DND-41 (cell line): ENCODE measurements at regions not wholly inside any gene's neighbourhood (a gene's known extent, or its start where the extent isn't known, plus 50 kb on each side); places are given as distances from the start of the nearest gene placed in this dataset.

Source experiments
- ATAC-seq: fragments of 200-7000 bp; cut with Tn5 transposase; 3 replicates; pipeline ENCODE4 v1.9.1; 2021; ENCODE audit warnings: low read depth; ENCODE audit not compliant: insufficient read depth
- DNase-seq: peaks from one replicate; pipeline ENCODE4 v3.0.0-alpha.2; 2020
- H2AFZ ChIP-seq: 2 replicates; pipeline ENCODE4 v1.6.0; 2012; ENCODE audit warnings: low read depth, low read length
- H3K27ac ChIP-seq: 2 replicates; pipeline ENCODE4 v1.5.1; 2012; ENCODE audit warnings: low read length, inconsistent platforms
- H3K27me3 ChIP-seq: fragments of 200-600 bp; sonication (generic); 2 replicates; pipeline ENCODE4 v1.6.0; 2012; ENCODE audit warnings: low read length, mild to moderate bottlenecking, inconsistent platforms; ENCODE audit not compliant: insufficient read depth, poor library complexity
- H3K36me3 ChIP-seq: 2 replicates; pipeline ENCODE4 v1.5.1; 2012; ENCODE audit warnings: low read length, inconsistent platforms; ENCODE audit not compliant: insufficient read depth
- H3K4me1 ChIP-seq: 2 replicates; pipeline ENCODE4 v1.5.1; 2012; ENCODE audit warnings: mild to moderate bottlenecking, low read length; ENCODE audit not compliant: insufficient read depth
- H3K4me2 ChIP-seq: 2 replicates; pipeline ENCODE4 v1.6.0; 2012; ENCODE audit warnings: mild to moderate bottlenecking, moderate library complexity, low read length, inconsistent platforms; ENCODE audit not compliant: insufficient read depth
- H3K4me3 ChIP-seq, 2 experiments: fragments of 200-600 bp in 1 of 2; shearing (Covaris generic) in 1 of 2; 2 replicates each; pipeline ENCODE4 v1.5.1; 2012 to 2016; ENCODE audit warnings: inconsistent platforms in 2 of 2, low read length in 2 of 2, mild to moderate bottlenecking in 2 of 2, low read depth in 1 of 2, moderate library complexity in 1 of 2
- H3K79me2 ChIP-seq: 2 replicates; pipeline ENCODE4 v1.6.0; 2012; ENCODE audit warnings: low read length, inconsistent platforms; ENCODE audit not compliant: insufficient read depth
- H3K9ac ChIP-seq: 2 replicates; pipeline ENCODE4 v1.6.0; 2012; ENCODE audit warnings: low read depth, mild to moderate bottlenecking, inconsistent platforms, low read length, moderate library complexity
- H3K9me3 ChIP-seq: 2 replicates; pipeline ENCODE4 v1.5.1; 2012; ENCODE audit warnings: low read length, moderate library complexity, mild to moderate bottlenecking, inconsistent platforms; ENCODE audit not compliant: insufficient read depth, severe bottlenecking
- H4K20me1 ChIP-seq: 2 replicates; pipeline ENCODE4 v1.6.0; 2012; ENCODE audit warnings: low read length; ENCODE audit not compliant: insufficient read depth
- EZH2 ChIP-seq: IDR thresholded peaks from 3 replicates; pipeline ENCODE4 v1.6.1; 2012; ENCODE audit warnings: borderline replicate concordance, low read depth, mild to moderate bottlenecking, moderate library complexity, low read length, inconsistent platforms; ENCODE audit not compliant: severe bottlenecking
- TF ChIP-seq, protein P1 (sequence below): IDR thresholded peaks from 2 replicates; pipeline ENCODE4 v1.5.1; 2012; ENCODE audit warnings: borderline replicate concordance, low read length, moderate library complexity, mild to moderate bottlenecking; ENCODE audit not compliant: poor library complexity, severe bottlenecking; ENCODE audit errors: extremely low read depth

DNA sequence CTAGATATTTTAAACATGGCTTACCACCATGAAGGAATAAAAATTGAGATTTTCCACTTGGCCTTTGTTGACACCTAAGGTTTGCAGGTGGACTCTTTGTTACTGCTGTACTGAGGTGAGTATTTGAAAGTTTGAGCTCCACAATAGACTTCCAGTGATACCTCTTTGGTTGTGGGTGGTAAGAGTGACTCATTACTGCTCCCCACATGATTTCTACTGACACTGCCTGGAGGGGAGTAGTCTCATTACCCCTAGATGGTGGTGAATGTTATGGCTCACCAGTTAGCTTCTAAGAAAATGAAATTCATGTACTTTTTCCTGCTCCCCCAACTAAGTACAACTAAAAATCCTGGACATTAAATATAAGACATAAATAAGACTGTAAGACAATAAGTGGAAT is 1183.1 kb upstream of the TMEFF2 start:
- Histone ChIP-seq H3K9ac (no peak overlapping the region), H4K20me1 (no peaks in the 10 kb centered on the region), H3K27me3 (no peaks in the 10 kb centered on the region), H2AFZ (no peak overlapping the region), H3K4me2 (no peak overlapping the region), H3K4me1 (no peaks in the 10 kb centered on the region), H3K36me3 (no peaks in the 10 kb centered on the region), H3K4me3 (no peak overlapping the region), H3K27ac (no peak overlapping the region), H3K79me2 (no peaks in the 10 kb centered on the region), H3K9me3 (no peaks in the 10 kb centered on the region)
- TF ChIP-seq EZH2: no peak
- TF ChIP-seq, protein P1, sequence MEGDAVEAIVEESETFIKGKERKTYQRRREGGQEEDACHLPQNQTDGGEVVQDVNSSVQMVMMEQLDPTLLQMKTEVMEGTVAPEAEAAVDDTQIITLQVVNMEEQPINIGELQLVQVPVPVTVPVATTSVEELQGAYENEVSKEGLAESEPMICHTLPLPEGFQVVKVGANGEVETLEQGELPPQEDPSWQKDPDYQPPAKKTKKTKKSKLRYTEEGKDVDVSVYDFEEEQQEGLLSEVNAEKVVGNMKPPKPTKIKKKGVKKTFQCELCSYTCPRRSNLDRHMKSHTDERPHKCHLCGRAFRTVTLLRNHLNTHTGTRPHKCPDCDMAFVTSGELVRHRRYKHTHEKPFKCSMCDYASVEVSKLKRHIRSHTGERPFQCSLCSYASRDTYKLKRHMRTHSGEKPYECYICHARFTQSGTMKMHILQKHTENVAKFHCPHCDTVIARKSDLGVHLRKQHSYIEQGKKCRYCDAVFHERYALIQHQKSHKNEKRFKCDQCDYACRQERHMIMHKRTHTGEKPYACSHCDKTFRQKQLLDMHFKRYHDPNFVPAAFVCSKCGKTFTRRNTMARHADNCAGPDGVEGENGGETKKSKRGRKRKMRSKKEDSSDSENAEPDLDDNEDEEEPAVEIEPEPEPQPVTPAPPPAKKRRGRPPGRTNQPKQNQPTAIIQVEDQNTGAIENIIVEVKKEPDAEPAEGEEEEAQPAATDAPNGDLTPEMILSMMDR: no peak
- DNase-seq: no peak
- no peak for ATAC-seq

DNA sequence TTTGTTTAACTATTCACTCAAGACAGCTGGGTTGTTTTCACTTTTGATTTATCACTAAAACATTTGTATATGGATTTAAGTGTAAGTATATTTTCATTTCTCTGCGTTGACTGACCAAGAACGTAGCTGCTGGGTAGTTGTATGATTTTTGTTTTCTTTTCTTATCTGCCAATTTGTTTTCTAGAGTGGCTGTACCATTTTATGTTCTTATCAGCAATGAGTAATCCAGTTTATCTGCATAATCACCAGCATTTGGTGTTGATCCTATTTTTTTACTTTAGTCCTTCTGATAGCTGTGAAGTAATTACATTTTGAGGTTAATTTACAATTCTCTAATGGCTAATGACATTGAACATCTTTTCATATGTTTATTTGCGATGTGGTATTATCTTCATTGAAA is 1178.4 kb upstream of the TMEFF2 start:
- no peaks in the 10 kb centered on the region for H3K4me1 ChIP-seq
- DNase-seq (no peak), ATAC-seq (no peak)
- H2AFZ ChIP-seq: no peak overlapping the region
- no peaks in the 10 kb centered on the region for H4K20me1 ChIP-seq
- no peaks in the 10 kb centered on the region for H3K9me3 ChIP-seq
- H3K36me3 ChIP-seq: no peaks in the 10 kb centered on the region
- H3K27me3 ChIP-seq: no peaks in the 10 kb centered on the region
- H3K79me2 ChIP-seq: no peaks in the 10 kb centered on the region
- no peak overlapping the region for H3K27ac ChIP-seq
- TF ChIP-seq EZH2: no peak
- TF ChIP-seq, protein P1: no peak
- no peak overlapping the region for H3K4me2 ChIP-seq
- H3K9ac ChIP-seq: no peak overlapping the region
- no peak overlapping the region for H3K4me3 ChIP-seq

DNA sequence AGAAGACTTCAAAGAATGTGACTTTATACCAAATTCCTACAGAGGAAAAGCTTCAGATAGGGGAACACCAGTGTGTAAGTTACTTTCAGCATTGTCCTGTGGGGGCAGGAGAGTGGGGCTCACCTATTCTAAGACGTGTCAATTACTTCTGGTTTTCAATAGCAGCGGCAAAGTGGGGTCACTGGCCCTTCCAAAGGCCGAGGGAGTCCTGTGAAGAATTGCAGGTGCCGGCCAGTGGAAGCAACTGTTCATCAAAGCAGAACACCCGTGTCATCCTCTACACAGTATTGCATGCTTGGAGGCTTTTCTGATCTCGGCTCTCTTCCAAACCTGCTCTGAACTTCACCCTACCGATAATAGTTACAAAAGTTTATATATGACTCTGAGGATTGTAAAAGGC is 1176.5 kb upstream of the TMEFF2 start:
- Histone ChIP-seq H3K27me3 (no peaks in the 10 kb centered on the region), H3K4me3 (no peak overlapping the region), H3K4me2 (no peak overlapping the region), H2AFZ (0 out of 2 replicates have a peak overlapping the region, but pooled peaks have one; percentile 9), H4K20me1 (no peaks in the 10 kb centered on the region), H3K36me3 (no peaks in the 10 kb centered on the region), H3K9me3 (no peaks in the 10 kb centered on the region), H3K9ac (no peak overlapping the region), H3K4me1 (no peaks in the 10 kb centered on the region), H3K27ac (no peak overlapping the region), H3K79me2 (no peaks in the 10 kb centered on the region)
- no peak for ATAC-seq
- DNase-seq: no peak
- TF ChIP-seq, protein P1: no peak
- no peak for TF ChIP-seq EZH2

DNA sequence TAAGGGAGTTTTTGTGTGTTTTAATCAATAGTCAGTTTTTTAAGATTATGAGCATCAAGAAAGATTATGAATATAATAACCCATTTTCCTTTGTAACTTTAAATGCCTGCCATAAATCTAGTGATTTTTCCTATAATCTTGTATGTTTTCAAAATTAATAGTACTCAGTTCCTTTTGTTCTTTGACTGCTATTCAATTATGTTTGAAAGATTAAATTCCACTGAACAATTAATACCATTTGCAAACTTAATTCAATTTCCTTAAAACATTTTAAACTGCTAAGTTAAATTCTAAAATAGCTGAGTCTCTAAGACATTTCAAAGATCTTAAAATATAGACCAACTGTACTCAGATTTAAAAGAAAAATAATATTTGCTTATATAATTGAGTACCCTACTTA is 1173.9 kb upstream of the TMEFF2 start:
- ATAC-seq: no peak
- H3K27me3 ChIP-seq: no peaks in the 10 kb centered on the region
- no peak overlapping the region for H3K4me2 ChIP-seq
- no peak for DNase-seq
- no peaks in the 10 kb centered on the region for H3K79me2 ChIP-seq
- H3K27ac ChIP-seq: no peak overlapping the region
- no peaks in the 10 kb centered on the region for H4K20me1 ChIP-seq
- H3K36me3 ChIP-seq: no peaks in the 10 kb centered on the region
- no peaks in the 10 kb centered on the region for H3K9me3 ChIP-seq
- no peak overlapping the region for H3K9ac ChIP-seq
- TF ChIP-seq, protein P1: no peak
- TF ChIP-seq EZH2: no peak
- H3K4me3 ChIP-seq: no peak overlapping the region
- no peak overlapping the region for H2AFZ ChIP-seq
- H3K4me1 ChIP-seq: no peaks in the 10 kb centered on the region
